ENCODE measurements at regions not wholly inside any gene's neighbourhood (a gene's known extent, or its start where the extent isn't known, plus 50 kb on each side); places are given as distances from the start of the nearest gene placed in this dataset.

GRCh38 chr1:157189986-157190982, 52.1 kb upstream of the ETV3 start:
- H3K9me3 Mint-ChIP-seq (ENCODE audit: low read depth), result no peaks in the 10 kb centered on the region
- H3K36me3 Mint-ChIP-seq (ENCODE audit: insufficient read depth), result no peaks in the 10 kb centered on the region
- peaks cover 5% of the 10 kb centered on the region for H3K4me1 Mint-ChIP-seq (ENCODE audit: low read depth)
- H3K27ac Mint-ChIP-seq, result no peak overlapping the region
- TF ChIP-seq, protein P1, sequence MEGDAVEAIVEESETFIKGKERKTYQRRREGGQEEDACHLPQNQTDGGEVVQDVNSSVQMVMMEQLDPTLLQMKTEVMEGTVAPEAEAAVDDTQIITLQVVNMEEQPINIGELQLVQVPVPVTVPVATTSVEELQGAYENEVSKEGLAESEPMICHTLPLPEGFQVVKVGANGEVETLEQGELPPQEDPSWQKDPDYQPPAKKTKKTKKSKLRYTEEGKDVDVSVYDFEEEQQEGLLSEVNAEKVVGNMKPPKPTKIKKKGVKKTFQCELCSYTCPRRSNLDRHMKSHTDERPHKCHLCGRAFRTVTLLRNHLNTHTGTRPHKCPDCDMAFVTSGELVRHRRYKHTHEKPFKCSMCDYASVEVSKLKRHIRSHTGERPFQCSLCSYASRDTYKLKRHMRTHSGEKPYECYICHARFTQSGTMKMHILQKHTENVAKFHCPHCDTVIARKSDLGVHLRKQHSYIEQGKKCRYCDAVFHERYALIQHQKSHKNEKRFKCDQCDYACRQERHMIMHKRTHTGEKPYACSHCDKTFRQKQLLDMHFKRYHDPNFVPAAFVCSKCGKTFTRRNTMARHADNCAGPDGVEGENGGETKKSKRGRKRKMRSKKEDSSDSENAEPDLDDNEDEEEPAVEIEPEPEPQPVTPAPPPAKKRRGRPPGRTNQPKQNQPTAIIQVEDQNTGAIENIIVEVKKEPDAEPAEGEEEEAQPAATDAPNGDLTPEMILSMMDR (IDR thresholded peaks at IDR 0.05; ENCODE audit: unreplicated experiment), result no peak
- peaks cover 29% of the 10 kb centered on the region for H3K27me3 Mint-ChIP-seq
- DNase-seq (ENCODE audit: low spot score, unreplicated experiment), result no peak
- no peak overlapping the region for H3K4me3 Mint-ChIP-seq (ENCODE audit: low read depth)

- H3K27ac Mint-ChIP-seq, result no peak overlapping the region
- no peak for DNase-seq (ENCODE audit: low spot score, unreplicated experiment)
- peaks cover 5% of the 10 kb centered on the region for H3K4me1 Mint-ChIP-seq (ENCODE audit: low read depth)
- peaks cover 29% of the 10 kb centered on the region for H3K27me3 Mint-ChIP-seq
- H3K36me3 Mint-ChIP-seq (ENCODE audit: insufficient read depth), result no peaks in the 10 kb centered on the region
- no peak overlapping the region for H3K4me3 Mint-ChIP-seq (ENCODE audit: low read depth)
- no peaks in the 10 kb centered on the region for H3K9me3 Mint-ChIP-seq (ENCODE audit: low read depth)
- TF ChIP-seq, protein P1 (IDR thresholded peaks at IDR 0.05; ENCODE audit: unreplicated experiment), result no peak
These were observed 50.9 kb upstream of the ETV3 start for GRCh38 chr1:157189096-157189495.

All from progenitor cell of endocrine pancreas (in vitro differentiated cells).